Ishikawa (cell line): ENCODE measurements at regions not wholly inside any gene's neighbourhood (a gene's known extent, or its start where the extent isn't known, plus 50 kb on each side); places are given as distances from the start of the nearest gene placed in this dataset.

Source experiments
- CEBPB ChIP-seq: IDR thresholded peaks from 2 replicates; pipeline ENCODE4 v1.6.1; 2012
- CREB1 ChIP-seq: IDR thresholded peaks from 2 replicates; pipeline ENCODE4 v1.6.1; 2012; ENCODE audit warnings: low read depth
- EGR1 ChIP-seq: IDR thresholded peaks from 2 replicates; pipeline ENCODE4 v1.6.1; 2012
- EP300 ChIP-seq: IDR thresholded peaks from 2 replicates; pipeline ENCODE4 v1.6.1; 2012; ENCODE audit warnings: borderline replicate concordance
- FOXM1 ChIP-seq: IDR thresholded peaks from 2 replicates; pipeline ENCODE4 v1.6.1; 2012; ENCODE audit warnings: low read depth, borderline replicate concordance
- MAX ChIP-seq: IDR thresholded peaks from 2 replicates; pipeline ENCODE4 v1.6.1; 2012
- NFIC ChIP-seq: IDR thresholded peaks from 2 replicates; pipeline ENCODE4 v1.6.1; 2012
- RAD21 ChIP-seq: IDR thresholded peaks from 2 replicates; pipeline ENCODE4 v1.6.1; 2012; ENCODE audit warnings: low read depth
- REST ChIP-seq: IDR thresholded peaks from 2 replicates; pipeline ENCODE4 v1.6.1; 2012; ENCODE audit warnings: low read depth, mild to moderate bottlenecking
- TAF1 ChIP-seq: IDR thresholded peaks from 2 replicates; pipeline ENCODE4 v1.6.1; 2012; ENCODE audit warnings: low read depth, mild to moderate bottlenecking
- TCF12 ChIP-seq: IDR thresholded peaks from 2 replicates; pipeline ENCODE4 v1.6.1; 2012; ENCODE audit warnings: low read depth
- TEAD4 ChIP-seq: IDR thresholded peaks from 2 replicates; pipeline ENCODE4 v1.6.1; 2012
- USF1 ChIP-seq: IDR thresholded peaks from 2 replicates; pipeline ENCODE4 v1.6.1; 2012
- YY1 ChIP-seq: IDR thresholded peaks from 2 replicates; pipeline ENCODE4 v1.6.1; 2012; ENCODE audit warnings: low read depth
- ZBTB7A ChIP-seq: IDR thresholded peaks from 2 replicates; pipeline ENCODE4 v1.6.1; 2012; ENCODE audit warnings: low read depth

GRCh38 chr3:117609330-117609729 lies 899.8 kb downstream of the TUSC7 start:
- TF ChIP-seq ZBTB7A (no peak), TEAD4 (no peak), YY1 (no peak), NFIC (no peak), RAD21 (no peak), TCF12 (no peak), MAX (no peak), CREB1 (no peak), USF1 (no peak), CEBPB (no peak), EP300 (no peak), TAF1 (no peak), FOXM1 (no peak), EGR1 (no peak)

- TF ChIP-seq TEAD4 (no peak), FOXM1 (no peak), REST (no peak)
Observed at GRCh38 chr3:117610156-117610555, 900.6 kb downstream of the TUSC7 start.

- TF ChIP-seq MAX (no peak), NFIC (no peak), ZBTB7A (no peak), REST (no peak), FOXM1 (no peak), CREB1 (no peak), YY1 (no peak), TEAD4 (no peak), CEBPB (no peak), RAD21 (no peak), USF1 (no peak), TCF12 (no peak), EP300 (no peak), TAF1 (no peak), EGR1 (no peak)
Observed at GRCh38 chr3:117611211-117611610, 901.6 kb downstream of the TUSC7 start.

- TF ChIP-seq RAD21 (no peak), NFIC (no peak), USF1 (no peak), EP300 (no peak), EGR1 (no peak), YY1 (no peak), TCF12 (no peak), CREB1 (no peak), REST (no peak), ZBTB7A (no peak), TAF1 (no peak), TEAD4 (no peak), CEBPB (no peak)
Observed at GRCh38 chr3:117616227-117616626, 906.6 kb downstream of the TUSC7 start.
